A673 (cell line): ENCODE measurements at regions not wholly inside any gene's neighbourhood (a gene's known extent, or its start where the extent isn't known, plus 50 kb on each side); places are given as distances from the start of the nearest gene placed in this dataset.

Experiments used
- BruUV-seq: library from RNA; stranded (reverse); fragments of 400-500 nt; replicated peaks from 2 replicates; lab custom pipeline; 2021; lab: Mats Ljungman, UMichigan
- CTCF ChIA-PET: fragments of 300-600 bp; sonication (Branson Sonifier 250); formaldehyde crosslinking; loops from one replicate; lab custom pipeline; 2022; ENCODE audit warnings: antibody characterized with exemption; lab: Charles Lee
- POLR2A ChIA-PET: fragments of 300-600 bp; sonication (Branson Sonifier 250); formaldehyde crosslinking; loops from one replicate; lab custom pipeline; 2022; ENCODE audit warnings: antibody characterized with exemption; ENCODE audit not compliant: low non-redundant PET; lab: Charles Lee
- DNase-seq: peaks from one replicate; pipeline ENCODE4 v3.0.0-alpha.2; 2015; ENCODE audit warnings: low spot score
- H3K27ac ChIP-seq: fragments of 200-600 bp; sonication (generic); 2 replicates; pipeline ENCODE4 v1.5.1; 2016; ENCODE audit warnings: mixed run types, low read depth, mild to moderate bottlenecking, mixed read lengths, antibody characterized with exemption, low read length; ENCODE audit not compliant: poor library complexity, severe bottlenecking
- H3K27me3 ChIP-seq: fragments of 200-600 bp; sonication (generic); replicated peaks from 2 replicates; pipeline ENCODE4 v1.6.1; 2017; ENCODE audit warnings: mixed run types, low read depth, mild to moderate bottlenecking, mixed read lengths, antibody characterized with exemption, low read length; ENCODE audit not compliant: insufficient read depth, poor library complexity
- H3K36me3 ChIP-seq: fragments of 200-600 bp; sonication (generic); 2 replicates; pipeline ENCODE4 v1.6.1; 2016; ENCODE audit warnings: mixed run types, mild to moderate bottlenecking, mixed read lengths, antibody characterized with exemption, low read length; ENCODE audit not compliant: insufficient read depth, poor library complexity, severe bottlenecking
- H3K4me1 ChIP-seq: fragments of 200-600 bp; sonication (generic); 2 replicates; pipeline ENCODE4 v1.6.1; 2017; ENCODE audit warnings: mixed run types, mild to moderate bottlenecking, mixed read lengths, antibody characterized with exemption, low read length; ENCODE audit not compliant: insufficient read depth, poor library complexity, severe bottlenecking
- H3K4me3 ChIP-seq: fragments of 200-600 bp; sonication (generic); 2 replicates; pipeline ENCODE4 v1.5.1; 2016; ENCODE audit warnings: low read depth, mixed run types, mild to moderate bottlenecking, mixed read lengths, low read length; ENCODE audit not compliant: poor library complexity, severe bottlenecking
- H3K9me3 ChIP-seq: fragments of 200-600 bp; sonication (generic); 2 replicates; pipeline ENCODE4 v1.6.1; 2016; ENCODE audit warnings: mixed run types, low read depth, mild to moderate bottlenecking, mixed read lengths, antibody characterized with exemption, low read length; ENCODE audit not compliant: poor library complexity, severe bottlenecking
- EZH2 ChIP-seq: fragments of 200-600 bp; sonication (generic); IDR thresholded peaks from 2 replicates; pipeline ENCODE4 v1.6.1; 2017; ENCODE audit warnings: borderline replicate concordance, low read depth, mild to moderate bottlenecking, mixed read lengths, antibody characterized with exemption, low read length; ENCODE audit not compliant: poor library complexity, severe bottlenecking
- intact Hi-C: fragments of 100-400 bp; cut with micrococcal nuclease; formaldehyde crosslinking; loops from one replicate; pipeline ENCODE4 v1.10.0; 2022; ENCODE audit not compliant: unreplicated experiment
- TF ChIP-seq, protein P1 (sequence below): fragments of 300-800, 200-600 bp; sonication (generic); conservative IDR thresholded peaks from 2 replicates; pipeline ENCODE4 v1.5.1; 2017; ENCODE audit warnings: low read depth, mild to moderate bottlenecking, antibody characterized with exemption, low read length, moderate library complexity, mixed read lengths

DNA sequence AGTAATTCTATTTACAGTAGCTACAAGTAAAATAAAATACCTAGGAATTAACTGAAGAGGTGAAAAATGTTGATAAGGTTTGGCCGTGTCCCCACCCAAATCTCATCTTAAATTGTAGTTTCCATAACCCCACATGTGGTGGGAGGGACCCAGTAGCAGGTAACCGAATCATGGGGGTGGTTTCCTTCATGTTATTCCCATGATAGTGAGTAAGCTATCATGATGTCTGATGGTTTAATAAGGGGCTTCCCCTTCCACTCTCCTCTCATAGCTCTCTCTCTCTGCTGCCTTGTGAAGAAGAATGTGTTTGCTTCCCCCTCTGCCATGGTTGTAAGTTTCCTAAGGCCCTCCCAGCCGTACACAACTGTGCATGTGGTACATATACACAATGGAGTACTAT lies 1170.7 kb downstream of the BCL11B start:
- CTCF ChIA-PET: no interaction called here

DNA sequence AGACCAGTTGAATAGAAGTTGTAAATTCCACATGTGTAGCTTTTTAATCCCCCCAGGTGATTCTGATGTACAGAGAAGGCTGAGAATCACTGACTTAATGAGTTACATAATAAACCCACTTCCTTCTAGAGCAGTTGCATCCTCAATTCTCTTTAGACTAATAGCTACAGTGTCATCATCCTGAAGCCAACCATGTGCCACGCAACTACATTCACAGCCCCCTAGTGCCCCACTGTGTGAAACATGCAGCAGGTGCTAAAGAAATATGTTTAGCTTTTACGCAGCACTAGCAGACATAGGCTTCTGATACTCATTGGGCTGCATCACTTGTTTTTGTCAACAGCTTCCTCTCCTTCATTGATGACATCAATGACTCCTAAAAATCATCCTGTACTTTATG lies 1168.3 kb downstream of the BCL11B start:
- BruUV-seq: no TSS peak
- Histone ChIP-seq H3K36me3 (no peaks in the 10 kb centered on the region), H3K9me3 (no peaks in the 10 kb centered on the region), H3K27me3 (no peaks in the 10 kb centered on the region), H3K4me1 (no peaks in the 10 kb centered on the region), H3K4me3 (no peak overlapping the region), H3K27ac (no peak overlapping the region)
- no peak for DNase-seq
- TF ChIP-seq EZH2: no peak
- TF ChIP-seq, protein P1, sequence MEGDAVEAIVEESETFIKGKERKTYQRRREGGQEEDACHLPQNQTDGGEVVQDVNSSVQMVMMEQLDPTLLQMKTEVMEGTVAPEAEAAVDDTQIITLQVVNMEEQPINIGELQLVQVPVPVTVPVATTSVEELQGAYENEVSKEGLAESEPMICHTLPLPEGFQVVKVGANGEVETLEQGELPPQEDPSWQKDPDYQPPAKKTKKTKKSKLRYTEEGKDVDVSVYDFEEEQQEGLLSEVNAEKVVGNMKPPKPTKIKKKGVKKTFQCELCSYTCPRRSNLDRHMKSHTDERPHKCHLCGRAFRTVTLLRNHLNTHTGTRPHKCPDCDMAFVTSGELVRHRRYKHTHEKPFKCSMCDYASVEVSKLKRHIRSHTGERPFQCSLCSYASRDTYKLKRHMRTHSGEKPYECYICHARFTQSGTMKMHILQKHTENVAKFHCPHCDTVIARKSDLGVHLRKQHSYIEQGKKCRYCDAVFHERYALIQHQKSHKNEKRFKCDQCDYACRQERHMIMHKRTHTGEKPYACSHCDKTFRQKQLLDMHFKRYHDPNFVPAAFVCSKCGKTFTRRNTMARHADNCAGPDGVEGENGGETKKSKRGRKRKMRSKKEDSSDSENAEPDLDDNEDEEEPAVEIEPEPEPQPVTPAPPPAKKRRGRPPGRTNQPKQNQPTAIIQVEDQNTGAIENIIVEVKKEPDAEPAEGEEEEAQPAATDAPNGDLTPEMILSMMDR: no peak
- intact Hi-C loops: no loop called here
- POLR2A ChIA-PET: no interaction called here
- CTCF ChIA-PET: no interaction called here

More for the DNA sequence above, 1170.7 kb downstream of the BCL11B start:
- intact Hi-C loops: no loop called here
- no peak overlapping the region for H3K27ac ChIP-seq
- H3K9me3 ChIP-seq: no peaks in the 10 kb centered on the region
- no peaks in the 10 kb centered on the region for H3K27me3 ChIP-seq
- no TSS peak for BruUV-seq
- POLR2A ChIA-PET: no interaction called here
- H3K36me3 ChIP-seq: no peaks in the 10 kb centered on the region
- no peak overlapping the region for H3K4me3 ChIP-seq
- no peak for DNase-seq
- no peaks in the 10 kb centered on the region for H3K4me1 ChIP-seq
- no peak for TF ChIP-seq EZH2
- TF ChIP-seq, protein P1: no peak

DNA sequence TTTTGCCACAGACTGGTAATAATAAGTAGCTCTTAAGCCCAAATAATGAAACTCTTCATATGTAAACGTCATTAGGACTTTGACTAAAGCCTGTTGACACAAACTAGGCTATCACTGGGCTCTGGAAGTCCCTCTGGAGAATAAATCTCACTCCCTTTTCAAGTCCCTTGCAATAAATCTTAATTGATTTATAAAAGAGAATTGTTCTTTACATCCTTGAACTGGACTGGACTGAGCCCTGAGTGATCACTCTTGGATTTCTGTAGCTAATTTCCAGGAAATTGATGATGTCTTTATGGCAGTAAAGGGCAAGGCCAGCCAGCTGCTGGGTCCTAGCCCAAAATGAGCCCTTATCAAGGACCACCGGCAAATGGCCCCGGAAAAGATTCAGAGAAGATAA lies 1162.7 kb downstream of the BCL11B start:
- H3K9me3 ChIP-seq: no peaks in the 10 kb centered on the region
- no peak for DNase-seq
- POLR2A ChIA-PET: no interaction called here
- no peak overlapping the region for H3K27ac ChIP-seq
- no TSS peak for BruUV-seq
- no peak overlapping the region for H3K4me3 ChIP-seq
- intact Hi-C loops: no loop called here
- H3K4me1 ChIP-seq: no peaks in the 10 kb centered on the region
- no peaks in the 10 kb centered on the region for H3K27me3 ChIP-seq
- CTCF ChIA-PET: no interaction called here
- no peak for TF ChIP-seq EZH2
- TF ChIP-seq, protein P1: no peak
- no peaks in the 10 kb centered on the region for H3K36me3 ChIP-seq
